HAP-1 (cell line): ENCODE measurements at regions not wholly inside any gene's neighbourhood (a gene's known extent, or its start where the extent isn't known, plus 50 kb on each side); places are given as distances from the start of the nearest gene placed in this dataset.
A peak's percentile ranks its signal among the peaks of the same experiment; 100 is the strongest.

Experiments
- DNase-seq, 2 experiments: peaks; one replicate each; pipeline ENCODE4 v3.0.0-alpha.2; 2016 to 2020; ENCODE audit warnings: low spot score in 2 of 2
- H3K27me3 ChIP-seq: fragments of 250-450 bp; sonication (Bioruptor Pico); 2 replicates; pipeline ENCODE4 v1.5.1; 2020; ENCODE audit warnings: low read depth, mild to moderate bottlenecking, moderate library complexity
- H3K36me3 ChIP-seq: fragments of 250-450 bp; sonication (Bioruptor Pico); replicated peaks from 2 replicates; pipeline ENCODE4 v1.5.1; 2020; ENCODE audit warnings: mild to moderate bottlenecking
- H3K4me1 ChIP-seq: fragments of 250-450 bp; sonication (Bioruptor Pico); 2 replicates; pipeline ENCODE4 v1.5.1; 2020; ENCODE audit warnings: mild to moderate bottlenecking
- H3K4me3 ChIP-seq: fragments of 250-450 bp; sonication (Bioruptor Pico); 2 replicates; pipeline ENCODE4 v1.5.1; 2020; ENCODE audit warnings: mild to moderate bottlenecking, moderate library complexity
- H3K9me3 ChIP-seq: fragments of 250-450 bp; sonication (Bioruptor Pico); 2 replicates; pipeline ENCODE4 v1.5.1; 2020; ENCODE audit warnings: mild to moderate bottlenecking, moderate library complexity
- in situ Hi-C: fragments of 300-500 bp; cut with MboI; formaldehyde crosslinking; loops from 3 replicates; pipeline ENCODE4 v1.14.3; 2020; ENCODE audit warnings: low sequenced_read_pairs, inconsistent platforms, mixed read lengths

GRCh38 chr12:98001430-98001829 lies 514.0 kb upstream of the TMPO start:
- H3K4me3 ChIP-seq: no peak overlapping the region
- H3K4me1 ChIP-seq: no peaks in the 10 kb centered on the region
- no peaks in the 10 kb centered on the region for H3K27me3 ChIP-seq
- no peak for DNase-seq
- H3K9me3 ChIP-seq: no peaks in the 10 kb centered on the region
- in situ Hi-C loops: loop anchor here (25.0 kb wide), 1 partner anchor 1014 kb away; no protein-coding TSS in a partner anchor
- H3K36me3 ChIP-seq: no peaks in the 10 kb centered on the region

- DNase-seq: peak; percentile 55 to 71
- Histone ChIP-seq H3K36me3 (no peaks in the 10 kb centered on the region), H3K4me3 (no peak overlapping the region), H3K27me3 (no peaks in the 10 kb centered on the region), H3K9me3 (no peaks in the 10 kb centered on the region), H3K4me1 (no peaks in the 10 kb centered on the region)
- in situ Hi-C loops: loop anchor here (25.0 kb wide), 1 partner anchor 1016 kb away; no protein-coding TSS in a partner anchor
Observed at GRCh38 chr12:98002887-98003493, 512.4 kb upstream of the TMPO start.

GRCh38 chr12:98007963-98008362 lies 507.4 kb upstream of the TMPO start:
- Histone ChIP-seq H3K27me3 (no peaks in the 10 kb centered on the region), H3K9me3 (no peaks in the 10 kb centered on the region), H3K36me3 (no peaks in the 10 kb centered on the region), H3K4me3 (no peak overlapping the region), H3K4me1 (no peaks in the 10 kb centered on the region)
- in situ Hi-C loops: loop anchor here (25.0 kb wide), 1 partner anchor 1021 kb away; no protein-coding TSS in a partner anchor
- no peak for DNase-seq

GRCh38 chr12:98013560-98013959 lies 501.8 kb upstream of the TMPO start:
- Histone ChIP-seq H3K4me3 (no peak overlapping the region), H3K9me3 (no peaks in the 10 kb centered on the region), H3K27me3 (no peaks in the 10 kb centered on the region), H3K36me3 (no peaks in the 10 kb centered on the region), H3K4me1 (no peaks in the 10 kb centered on the region)
- no peak for DNase-seq
- in situ Hi-C loops: loop anchor here (25.0 kb wide), 1 partner anchor 1026 kb away; no protein-coding TSS in a partner anchor

- in situ Hi-C loops: loop anchor here (25.0 kb wide), 1 partner anchor 1032 kb away; no protein-coding TSS in a partner anchor
- Histone ChIP-seq H3K4me3 (no peak overlapping the region), H3K9me3 (no peaks in the 10 kb centered on the region), H3K4me1 (no peaks in the 10 kb centered on the region), H3K36me3 (no peaks in the 10 kb centered on the region), H3K27me3 (no peaks in the 10 kb centered on the region)
- no peak for DNase-seq
Observed at GRCh38 chr12:98018836-98019235, 496.6 kb upstream of the TMPO start.

GRCh38 chr12:98020376-98020775 lies 495.0 kb upstream of the TMPO start:
- in situ Hi-C loops: loop anchor here (25.0 kb wide), 1 partner anchor 1033 kb away; no protein-coding TSS in a partner anchor
- Histone ChIP-seq H3K4me3 (no peak overlapping the region), H3K36me3 (no peaks in the 10 kb centered on the region), H3K4me1 (no peaks in the 10 kb centered on the region), H3K27me3 (no peaks in the 10 kb centered on the region), H3K9me3 (no peaks in the 10 kb centered on the region)
- DNase-seq: no peak

GRCh38 chr12:98022961-98023360 lies 492.4 kb upstream of the TMPO start:
- H3K36me3 ChIP-seq: no peaks in the 10 kb centered on the region
- H3K4me3 ChIP-seq: no peak overlapping the region
- DNase-seq: no peak
- no peaks in the 10 kb centered on the region for H3K4me1 ChIP-seq
- no peaks in the 10 kb centered on the region for H3K27me3 ChIP-seq
- in situ Hi-C loops: loop anchor here (25.0 kb wide), 1 partner anchor 1036 kb away; no protein-coding TSS in a partner anchor
- no peaks in the 10 kb centered on the region for H3K9me3 ChIP-seq

GRCh38 chr12:98037401-98038140 lies 477.8 kb upstream of the TMPO start:
- no peaks in the 10 kb centered on the region for H3K4me1 ChIP-seq
- H3K27me3 ChIP-seq: no peaks in the 10 kb centered on the region
- no peaks in the 10 kb centered on the region for H3K36me3 ChIP-seq
- no peak for DNase-seq
- in situ Hi-C loops: no loop called here
- no peak overlapping the region for H3K4me3 ChIP-seq
- no peaks in the 10 kb centered on the region for H3K9me3 ChIP-seq

GRCh38 chr12:98042668-98043067 lies 472.7 kb upstream of the TMPO start:
- Histone ChIP-seq H3K4me3 (no peak overlapping the region), H3K4me1 (no peaks in the 10 kb centered on the region), H3K36me3 (no peaks in the 10 kb centered on the region), H3K9me3 (no peaks in the 10 kb centered on the region), H3K27me3 (no peaks in the 10 kb centered on the region)
- in situ Hi-C loops: no loop called here
- DNase-seq: no peak

- Histone ChIP-seq H3K4me3 (no peak overlapping the region), H3K27me3 (no peaks in the 10 kb centered on the region), H3K36me3 (no peaks in the 10 kb centered on the region), H3K9me3 (no peaks in the 10 kb centered on the region), H3K4me1 (no peaks in the 10 kb centered on the region)
- no peak for DNase-seq
- in situ Hi-C loops: no loop called here
Observed at GRCh38 chr12:98045395-98045794, 470.0 kb upstream of the TMPO start.

- in situ Hi-C loops: no loop called here
- Histone ChIP-seq H3K9me3 (no peaks in the 10 kb centered on the region), H3K27me3 (no peaks in the 10 kb centered on the region), H3K4me1 (no peaks in the 10 kb centered on the region), H3K4me3 (no peak overlapping the region), H3K36me3 (no peaks in the 10 kb centered on the region)
- no peak for DNase-seq
Observed at GRCh38 chr12:98048326-98048725, 467.1 kb upstream of the TMPO start.

GRCh38 chr12:98053202-98053601 lies 462.2 kb upstream of the TMPO start:
- H3K4me1 ChIP-seq: no peaks in the 10 kb centered on the region
- DNase-seq: no peak
- H3K27me3 ChIP-seq: no peaks in the 10 kb centered on the region
- H3K36me3 ChIP-seq: no peaks in the 10 kb centered on the region
- in situ Hi-C loops: no loop called here
- no peaks in the 10 kb centered on the region for H3K9me3 ChIP-seq
- no peak overlapping the region for H3K4me3 ChIP-seq

GRCh38 chr12:98057701-98058100 lies 457.7 kb upstream of the TMPO start:
- H3K27me3 ChIP-seq: no peaks in the 10 kb centered on the region
- no peaks in the 10 kb centered on the region for H3K9me3 ChIP-seq
- in situ Hi-C loops: no loop called here
- DNase-seq: no peak
- no peak overlapping the region for H3K4me3 ChIP-seq
- no peaks in the 10 kb centered on the region for H3K4me1 ChIP-seq
- H3K36me3 ChIP-seq: no peaks in the 10 kb centered on the region

- in situ Hi-C loops: no loop called here
- H3K4me1 ChIP-seq: no peaks in the 10 kb centered on the region
- H3K4me3 ChIP-seq: no peak overlapping the region
Observed at GRCh38 chr12:98058213-98058612, 457.2 kb upstream of the TMPO start.

More at GRCh38 chr12:98058213-98058612, 457.2 kb upstream of the TMPO start:
- Histone ChIP-seq H3K27me3 (no peaks in the 10 kb centered on the region), H3K9me3 (no peaks in the 10 kb centered on the region), H3K36me3 (no peaks in the 10 kb centered on the region)
- no peak for DNase-seq
